ENCODE measurements at regions not wholly inside any gene's neighbourhood (a gene's known extent, or its start where the extent isn't known, plus 50 kb on each side); places are given as distances from the start of the nearest gene placed in this dataset.

GRCh38 chr18:78793313-78794070 lies 186.1 kb upstream of the SALL3 start:
- H3K27me3 ChIP-seq (ENCODE audit: control insufficient read depth, insufficient read depth, low read length), result no peaks in the 10 kb centered on the region
- no peak overlapping the region for H3K9ac ChIP-seq (ENCODE audit: insufficient read depth, low read length)
- H3K4me2 ChIP-seq (ENCODE audit: extremely low read depth, insufficient read depth, low read length), result no peak overlapping the region
- H3K36me3 ChIP-seq (ENCODE audit: control insufficient read depth, insufficient read depth, low read length), result no peaks in the 10 kb centered on the region
- no peak for DNase-seq (ENCODE audit: low read depth in 2 of 2)
- no peaks in the 10 kb centered on the region for H3K4me1 ChIP-seq (ENCODE audit: control insufficient read depth, extremely low read depth, insufficient read depth, low read length)
- TF ChIP-seq CTCF (conservative IDR thresholded peaks at IDR 0.05 in 1 of 2, IDR thresholded peaks at IDR 0.05 in 1 of 2; ENCODE audit: low read depth in 1 of 2, low read length in 2 of 2) (no peak), EZH2 (IDR thresholded peaks at IDR 0.05; ENCODE audit: low read length, missing control alignments) (no peak)
- no peaks in the 10 kb centered on the region for H4K20me1 ChIP-seq (ENCODE audit: control insufficient read depth, extremely low read depth, insufficient read depth, low read length)
- no peaks in the 10 kb centered on the region for H3K9me3 ChIP-seq (ENCODE audit: control insufficient read depth, insufficient read depth, low read depth, low read length)
- H2AFZ ChIP-seq (ENCODE audit: low read length), result no peak overlapping the region
- no peak overlapping the region for H3K27ac ChIP-seq (ENCODE audit: insufficient read depth, low read length)
- no peak overlapping the region for H3K4me3 ChIP-seq (replicated peaks in 1 of 4; ENCODE audit: control extremely low read depth in 1 of 4, insufficient read depth in 1 of 4, low read depth in 3 of 4, low read length in 4 of 4)
- H3K79me2 ChIP-seq (ENCODE audit: control insufficient read depth, insufficient read depth, low read length), result no peaks in the 10 kb centered on the region

- Histone ChIP-seq H3K79me2 (ENCODE audit: control insufficient read depth, insufficient read depth, low read length) (no peaks in the 10 kb centered on the region), H3K9me3 (ENCODE audit: control insufficient read depth, insufficient read depth, low read depth, low read length) (no peaks in the 10 kb centered on the region), H3K27me3 (ENCODE audit: control insufficient read depth, insufficient read depth, low read length) (no peaks in the 10 kb centered on the region)
Observed at GRCh38 chr18:78794071-78794430, 185.6 kb upstream of the SALL3 start.

More at GRCh38 chr18:78794071-78794430, 185.6 kb upstream of the SALL3 start:
- TF ChIP-seq CTCF (conservative IDR thresholded peaks at IDR 0.05 in 1 of 2, IDR thresholded peaks at IDR 0.05 in 1 of 2; ENCODE audit: low read depth in 1 of 2, low read length in 2 of 2), result no peak
- TF ChIP-seq EZH2 (IDR thresholded peaks at IDR 0.05; ENCODE audit: low read length, missing control alignments), result no peak
- H3K4me1 ChIP-seq (ENCODE audit: control insufficient read depth, extremely low read depth, insufficient read depth, low read length), result no peaks in the 10 kb centered on the region
- no peak overlapping the region for H2AFZ ChIP-seq (ENCODE audit: low read length)
- H3K36me3 ChIP-seq (ENCODE audit: control insufficient read depth, insufficient read depth, low read length), result no peaks in the 10 kb centered on the region
- no peak overlapping the region for H3K9ac ChIP-seq (ENCODE audit: insufficient read depth, low read length)
- H3K4me3 ChIP-seq (replicated peaks in 1 of 4; ENCODE audit: control extremely low read depth in 1 of 4, insufficient read depth in 1 of 4, low read depth in 3 of 4, low read length in 4 of 4), result no peak overlapping the region
- no peak for DNase-seq (ENCODE audit: low read depth in 2 of 2)
- H3K4me2 ChIP-seq (ENCODE audit: extremely low read depth, insufficient read depth, low read length), result no peak overlapping the region
- no peaks in the 10 kb centered on the region for H4K20me1 ChIP-seq (ENCODE audit: control insufficient read depth, extremely low read depth, insufficient read depth, low read length)
- H3K27ac ChIP-seq (ENCODE audit: insufficient read depth, low read length), result no peak overlapping the region

All from fibroblast of lung (primary cell).